Muscle of leg (tissue), 3 donors: ENCODE measurements at regions not wholly inside any gene's neighbourhood (a gene's known extent, or its start where the extent isn't known, plus 50 kb on each side); places are given as distances from the start of the nearest gene placed in this dataset.

ENCODE experiments used
- DNase-seq: peaks from one replicate; pipeline ENCODE4 v3.0.0; 2013
- H3K27ac ChIP-seq: one replicate; pipeline ENCODE4 v1.5.1; 2013; ENCODE audit warnings: mild to moderate bottlenecking, low read length, control low read depth
- H3K27me3 ChIP-seq: one replicate; pipeline ENCODE4 v1.6.1; 2013; ENCODE audit warnings: low read length; ENCODE audit not compliant: control insufficient read depth, insufficient read depth
- H3K36me3 ChIP-seq: one replicate; pipeline ENCODE4 v1.6.1; 2013; ENCODE audit warnings: low read length; ENCODE audit not compliant: control insufficient read depth, insufficient read depth
- H3K4me1 ChIP-seq: one replicate; pipeline ENCODE4 v1.6.1; 2013; ENCODE audit warnings: low read length; ENCODE audit not compliant: control insufficient read depth, insufficient read depth
- H3K4me3 ChIP-seq: one replicate; pipeline ENCODE4 v1.5.1; 2013; ENCODE audit warnings: low read length, control low read depth
- H3K9me3 ChIP-seq: replicated peaks from 2 replicates; pipeline ENCODE4 v1.6.1; 2013; ENCODE audit warnings: low read depth, low read length; ENCODE audit not compliant: control insufficient read depth
- WGBS: methylation state at CpG from one replicate; pipeline ENCODE4 v1.1.5; 2013; ENCODE audit warnings: missing lambda C conversion rate; ENCODE audit not compliant: insufficient coverage; 5-methylcytosine and 5-hydroxymethylcytosine counted together

- DNase-seq, result no peak
Observed at GRCh38 chr18:38420611-38421010, 855.0 kb upstream of the CELF4 start.

GRCh38 chr18:38415811-38416210 lies 850.2 kb upstream of the CELF4 start:
- Histone ChIP-seq H3K36me3 (no peaks in the 10 kb centered on the region), H3K4me3 (no peak overlapping the region), H3K27me3 (no peaks in the 10 kb centered on the region), H3K9me3 (no peaks in the 10 kb centered on the region), H3K4me1 (no peaks in the 10 kb centered on the region), H3K27ac (no peak overlapping the region)
- WGBS, result 83% methylated on average over 1 of the region's 4 CpGs
- DNase-seq, result no peak

More at GRCh38 chr18:38420611-38421010, 855.0 kb upstream of the CELF4 start:
- no peaks in the 10 kb centered on the region for H3K4me1 ChIP-seq
- H3K27me3 ChIP-seq, result no peaks in the 10 kb centered on the region
- H3K9me3 ChIP-seq, result no peaks in the 10 kb centered on the region
- H3K36me3 ChIP-seq, result no peaks in the 10 kb centered on the region
- H3K27ac ChIP-seq, result no peak overlapping the region
- no peak overlapping the region for H3K4me3 ChIP-seq
- 84% methylated on average over 2 of the region's 3 CpGs for WGBS

GRCh38 chr18:38413193-38413592 lies 847.6 kb upstream of the CELF4 start:
- H3K36me3 ChIP-seq, result no peaks in the 10 kb centered on the region
- no peaks in the 10 kb centered on the region for H3K9me3 ChIP-seq
- no peak overlapping the region for H3K4me3 ChIP-seq
- no CpG with 5 or more reads among the region's 2 CpGs for WGBS
- no peaks in the 10 kb centered on the region for H3K4me1 ChIP-seq
- H3K27ac ChIP-seq, result no peak overlapping the region
- H3K27me3 ChIP-seq, result no peaks in the 10 kb centered on the region
- DNase-seq, result no peak

GRCh38 chr18:38406607-38407006 lies 841.0 kb upstream of the CELF4 start:
- Histone ChIP-seq H3K4me1 (no peaks in the 10 kb centered on the region), H3K27ac (no peak overlapping the region), H3K9me3 (no peaks in the 10 kb centered on the region), H3K36me3 (no peaks in the 10 kb centered on the region), H3K4me3 (no peak overlapping the region), H3K27me3 (no peaks in the 10 kb centered on the region)
- WGBS, result no CpG with 5 or more reads among the region's 4 CpGs
- DNase-seq, result no peak

GRCh38 chr18:38402509-38402908 lies 836.9 kb upstream of the CELF4 start:
- H3K27ac ChIP-seq, result no peak overlapping the region
- WGBS, result 35% methylated on average over 2 of the region's 3 CpGs
- no peaks in the 10 kb centered on the region for H3K36me3 ChIP-seq
- no peaks in the 10 kb centered on the region for H3K4me1 ChIP-seq
- H3K9me3 ChIP-seq, result no peaks in the 10 kb centered on the region
- no peaks in the 10 kb centered on the region for H3K27me3 ChIP-seq
- no peak overlapping the region for H3K4me3 ChIP-seq
- DNase-seq, result no peak

GRCh38 chr18:38397094-38397493 lies 831.5 kb upstream of the CELF4 start:
- H3K9me3 ChIP-seq, result no peaks in the 10 kb centered on the region
- no peaks in the 10 kb centered on the region for H3K4me1 ChIP-seq
- no peak overlapping the region for H3K27ac ChIP-seq
- no peaks in the 10 kb centered on the region for H3K36me3 ChIP-seq
- DNase-seq, result no peak
- no peak overlapping the region for H3K4me3 ChIP-seq
- no peaks in the 10 kb centered on the region for H3K27me3 ChIP-seq

GRCh38 chr18:38386146-38386545 lies 820.5 kb upstream of the CELF4 start:
- no peak for DNase-seq
- Histone ChIP-seq H3K36me3 (no peaks in the 10 kb centered on the region), H3K4me3 (no peak overlapping the region), H3K4me1 (no peaks in the 10 kb centered on the region), H3K27ac (no peak overlapping the region), H3K27me3 (no peaks in the 10 kb centered on the region), H3K9me3 (no peaks in the 10 kb centered on the region)
- WGBS, result no CpG with 5 or more reads among the region's 1 CpG

GRCh38 chr18:38369772-38370690 lies 804.4 kb upstream of the CELF4 start:
- WGBS, result 33% methylated on average over 3 of the region's 4 CpGs
- no peaks in the 10 kb centered on the region for H3K9me3 ChIP-seq

GRCh38 chr18:38368886-38369285 lies 803.3 kb upstream of the CELF4 start:
- H3K27me3 ChIP-seq, result no peaks in the 10 kb centered on the region
- no peaks in the 10 kb centered on the region for H3K36me3 ChIP-seq
- H3K4me1 ChIP-seq, result no peaks in the 10 kb centered on the region
- H3K27ac ChIP-seq, result no peak overlapping the region
- no peak overlapping the region for H3K4me3 ChIP-seq
- no peaks in the 10 kb centered on the region for H3K9me3 ChIP-seq
- no peak for DNase-seq

More at GRCh38 chr18:38369772-38370690, 804.4 kb upstream of the CELF4 start:
- Histone ChIP-seq H3K27ac (no peak overlapping the region), H3K36me3 (no peaks in the 10 kb centered on the region), H3K4me3 (no peak overlapping the region), H3K4me1 (no peaks in the 10 kb centered on the region), H3K27me3 (no peaks in the 10 kb centered on the region)
- DNase-seq, result no peak

- Histone ChIP-seq H3K9me3 (no peaks in the 10 kb centered on the region), H3K36me3 (no peaks in the 10 kb centered on the region), H3K4me3 (no peak overlapping the region), H3K27ac (no peak overlapping the region), H3K27me3 (no peaks in the 10 kb centered on the region), H3K4me1 (no peaks in the 10 kb centered on the region)
- DNase-seq, result no peak
- WGBS, result 87% methylated on average over 2 of the region's 2 CpGs
Observed at GRCh38 chr18:38368246-38368645, 802.6 kb upstream of the CELF4 start.
